OCI-LY1 (cell line): ENCODE measurements at regions not wholly inside any gene's neighbourhood (a gene's known extent, or its start where the extent isn't known, plus 50 kb on each side); places are given as distances from the start of the nearest gene placed in this dataset.

Experiments used
- EZH2 ChIP-seq: fragments of 200-600 bp; sonication (generic), shearing (Covaris generic); IDR thresholded peaks from 2 replicates; pipeline ENCODE4 v1.8.0; 2017; ENCODE audit warnings: borderline replicate concordance, mixed run types, mild to moderate bottlenecking, antibody characterized with exemption, low read length, moderate library complexity, mixed read lengths
- TF ChIP-seq, protein P1 (sequence below): fragments of 200-600 bp; sonication (generic), shearing (Covaris generic); IDR thresholded peaks from 2 replicates; pipeline ENCODE4 v1.5.1; 2017; ENCODE audit warnings: mild to moderate bottlenecking, antibody characterized with exemption, low read length, moderate library complexity, mixed read lengths

GRCh38 chr3:82088749-82089148 is 327.3 kb upstream of the GBE1 start:
- TF ChIP-seq, protein P1, sequence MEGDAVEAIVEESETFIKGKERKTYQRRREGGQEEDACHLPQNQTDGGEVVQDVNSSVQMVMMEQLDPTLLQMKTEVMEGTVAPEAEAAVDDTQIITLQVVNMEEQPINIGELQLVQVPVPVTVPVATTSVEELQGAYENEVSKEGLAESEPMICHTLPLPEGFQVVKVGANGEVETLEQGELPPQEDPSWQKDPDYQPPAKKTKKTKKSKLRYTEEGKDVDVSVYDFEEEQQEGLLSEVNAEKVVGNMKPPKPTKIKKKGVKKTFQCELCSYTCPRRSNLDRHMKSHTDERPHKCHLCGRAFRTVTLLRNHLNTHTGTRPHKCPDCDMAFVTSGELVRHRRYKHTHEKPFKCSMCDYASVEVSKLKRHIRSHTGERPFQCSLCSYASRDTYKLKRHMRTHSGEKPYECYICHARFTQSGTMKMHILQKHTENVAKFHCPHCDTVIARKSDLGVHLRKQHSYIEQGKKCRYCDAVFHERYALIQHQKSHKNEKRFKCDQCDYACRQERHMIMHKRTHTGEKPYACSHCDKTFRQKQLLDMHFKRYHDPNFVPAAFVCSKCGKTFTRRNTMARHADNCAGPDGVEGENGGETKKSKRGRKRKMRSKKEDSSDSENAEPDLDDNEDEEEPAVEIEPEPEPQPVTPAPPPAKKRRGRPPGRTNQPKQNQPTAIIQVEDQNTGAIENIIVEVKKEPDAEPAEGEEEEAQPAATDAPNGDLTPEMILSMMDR = no peak
- TF ChIP-seq EZH2 = no peak
